ENCODE measurements at regions not wholly inside any gene's neighbourhood (a gene's known extent, or its start where the extent isn't known, plus 50 kb on each side); places are given as distances from the start of the nearest gene placed in this dataset.

DNA sequence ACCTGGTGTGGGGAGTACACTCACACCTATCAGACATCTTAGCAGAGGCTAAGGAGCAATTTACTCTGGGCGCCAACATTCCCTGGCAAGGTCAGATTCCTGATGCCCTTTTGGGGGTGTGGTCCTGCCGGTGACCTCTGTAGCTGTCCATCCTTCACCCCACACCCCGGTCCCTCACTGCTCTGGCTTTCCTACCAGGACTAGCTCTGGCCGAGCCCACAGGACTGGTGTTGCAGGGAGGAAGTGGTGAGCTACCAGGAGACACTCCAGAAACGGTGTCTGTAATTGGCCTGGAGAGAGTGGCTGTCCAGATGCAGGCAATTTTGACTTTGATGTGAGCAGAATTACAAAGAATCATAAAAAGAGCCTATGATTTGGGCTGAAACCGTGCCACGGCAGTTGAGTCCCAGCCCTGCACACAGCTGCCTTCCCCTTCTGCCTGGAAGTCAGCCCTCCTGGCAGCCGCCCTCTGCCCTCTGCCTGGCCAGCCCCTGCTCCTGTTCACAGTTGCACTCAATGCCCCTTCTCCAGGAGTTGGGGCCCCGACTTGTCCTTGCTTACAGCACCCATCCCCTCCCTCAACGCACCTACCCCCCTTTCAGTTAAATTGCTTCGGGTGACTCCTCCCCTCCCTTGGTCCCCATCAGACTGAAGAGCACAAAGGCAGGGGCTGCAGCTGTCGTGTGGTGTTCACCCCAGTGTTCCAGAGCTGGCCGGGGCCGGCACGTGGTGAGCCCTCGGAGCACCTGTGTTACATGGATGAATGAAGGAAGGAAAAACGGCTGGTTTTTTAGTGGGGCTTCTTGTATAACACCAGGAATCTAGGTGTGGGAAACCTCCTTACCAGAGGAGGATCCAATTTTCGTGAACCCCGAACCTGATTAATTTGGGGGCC lies 80.2 kb upstream of the TPM1 start:
- peaks cover 2% of the 10 kb centered on the region for H3K27me3 Mint-ChIP-seq (ENCODE audit: unreplicated experiment)
- no peak for DNase-seq
- TF ChIP-seq, protein P1, sequence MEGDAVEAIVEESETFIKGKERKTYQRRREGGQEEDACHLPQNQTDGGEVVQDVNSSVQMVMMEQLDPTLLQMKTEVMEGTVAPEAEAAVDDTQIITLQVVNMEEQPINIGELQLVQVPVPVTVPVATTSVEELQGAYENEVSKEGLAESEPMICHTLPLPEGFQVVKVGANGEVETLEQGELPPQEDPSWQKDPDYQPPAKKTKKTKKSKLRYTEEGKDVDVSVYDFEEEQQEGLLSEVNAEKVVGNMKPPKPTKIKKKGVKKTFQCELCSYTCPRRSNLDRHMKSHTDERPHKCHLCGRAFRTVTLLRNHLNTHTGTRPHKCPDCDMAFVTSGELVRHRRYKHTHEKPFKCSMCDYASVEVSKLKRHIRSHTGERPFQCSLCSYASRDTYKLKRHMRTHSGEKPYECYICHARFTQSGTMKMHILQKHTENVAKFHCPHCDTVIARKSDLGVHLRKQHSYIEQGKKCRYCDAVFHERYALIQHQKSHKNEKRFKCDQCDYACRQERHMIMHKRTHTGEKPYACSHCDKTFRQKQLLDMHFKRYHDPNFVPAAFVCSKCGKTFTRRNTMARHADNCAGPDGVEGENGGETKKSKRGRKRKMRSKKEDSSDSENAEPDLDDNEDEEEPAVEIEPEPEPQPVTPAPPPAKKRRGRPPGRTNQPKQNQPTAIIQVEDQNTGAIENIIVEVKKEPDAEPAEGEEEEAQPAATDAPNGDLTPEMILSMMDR (IDR thresholded peaks at IDR 0.05; ENCODE audit: partially characterized antibody, unreplicated experiment): no peak
- H3K9me3 Mint-ChIP-seq (ENCODE audit: unreplicated experiment): no peaks in the 10 kb centered on the region
- no peak overlapping the region for H3K27ac Mint-ChIP-seq (ENCODE audit: unreplicated experiment)
- no peaks in the 10 kb centered on the region for H3K4me1 Mint-ChIP-seq (ENCODE audit: low read depth, unreplicated experiment)
- no peak overlapping the region for H3K4me3 Mint-ChIP-seq (ENCODE audit: unreplicated experiment)
- no peaks in the 10 kb centered on the region for H3K36me3 Mint-ChIP-seq (ENCODE audit: unreplicated experiment)

DNA sequence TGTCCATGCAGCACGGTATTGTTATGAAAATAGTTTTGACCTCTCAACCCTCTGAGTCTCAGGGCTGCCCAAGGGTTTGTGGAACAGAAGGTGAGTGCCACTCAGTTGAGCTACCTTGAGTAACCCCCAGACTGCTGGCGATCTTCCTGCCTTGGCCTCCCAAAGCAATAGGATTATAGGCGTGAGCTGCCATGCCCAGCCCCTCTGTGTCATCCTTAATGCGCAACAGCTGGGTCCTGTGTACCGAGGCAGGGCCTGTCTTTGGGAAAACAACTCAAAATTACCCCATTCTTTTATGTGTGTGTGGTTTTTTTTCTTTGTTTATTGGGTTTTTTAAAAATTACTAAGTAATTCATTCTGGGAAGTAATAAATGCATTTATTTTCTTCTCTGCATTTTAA lies 78.3 kb upstream of the TPM1 start:
- no peak for DNase-seq
- TF ChIP-seq, protein P1 (IDR thresholded peaks at IDR 0.05; ENCODE audit: partially characterized antibody, unreplicated experiment): no peak
- no peaks in the 10 kb centered on the region for H3K36me3 Mint-ChIP-seq (ENCODE audit: unreplicated experiment)
- H3K27me3 Mint-ChIP-seq (ENCODE audit: unreplicated experiment): no peaks in the 10 kb centered on the region
- no peak overlapping the region for H3K27ac Mint-ChIP-seq (ENCODE audit: unreplicated experiment)
- H3K4me3 Mint-ChIP-seq (ENCODE audit: unreplicated experiment): no peak overlapping the region
- H3K4me1 Mint-ChIP-seq (ENCODE audit: low read depth, unreplicated experiment): no peaks in the 10 kb centered on the region
- H3K9me3 Mint-ChIP-seq (ENCODE audit: unreplicated experiment): no peaks in the 10 kb centered on the region

DNA sequence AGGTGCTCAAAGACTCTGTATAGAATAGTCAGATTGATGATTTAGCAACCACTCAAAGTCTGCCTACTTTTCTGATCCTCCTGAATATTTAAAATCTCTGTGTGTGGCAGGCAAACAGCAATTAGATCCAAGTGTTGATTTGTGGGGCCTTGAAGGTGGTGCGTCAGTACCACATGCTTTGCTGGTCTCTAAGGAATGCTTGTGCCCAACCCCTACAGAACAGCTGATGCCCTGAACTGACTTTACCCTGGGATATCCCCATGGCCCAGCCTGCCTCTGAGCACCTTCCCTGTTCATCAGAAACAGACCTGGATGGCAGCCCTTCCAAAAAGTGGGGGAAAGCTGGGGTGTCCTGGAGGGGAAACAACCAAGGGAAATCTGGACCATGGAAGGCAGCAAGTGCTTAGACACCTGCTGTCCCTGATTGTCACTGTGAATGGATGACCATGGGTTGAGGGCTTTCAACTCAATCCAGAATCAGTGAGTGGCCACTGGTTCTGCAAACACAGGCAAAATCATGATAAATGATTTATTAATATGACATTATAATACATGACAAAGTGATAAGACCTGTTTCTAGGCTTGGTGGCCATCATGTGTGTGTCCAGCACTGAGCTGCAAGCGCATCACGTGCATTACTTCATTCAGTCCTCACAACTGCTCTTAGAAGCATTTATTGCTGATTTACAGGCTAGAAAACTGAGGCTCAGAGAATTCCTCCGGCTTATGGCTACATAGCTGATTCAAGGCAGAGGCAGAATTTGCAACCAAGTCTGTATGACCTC lies 76.1 kb upstream of the TPM1 start:
- DNase-seq: no peak
- Mint-ChIP-seq H3K27me3 (ENCODE audit: unreplicated experiment) (no peaks in the 10 kb centered on the region), H3K4me3 (ENCODE audit: unreplicated experiment) (no peak overlapping the region), H3K27ac (ENCODE audit: unreplicated experiment) (no peak overlapping the region), H3K4me1 (ENCODE audit: low read depth, unreplicated experiment) (no peaks in the 10 kb centered on the region), H3K9me3 (ENCODE audit: unreplicated experiment) (no peaks in the 10 kb centered on the region), H3K36me3 (ENCODE audit: unreplicated experiment) (no peaks in the 10 kb centered on the region)
- TF ChIP-seq, protein P1 (IDR thresholded peaks at IDR 0.05; ENCODE audit: partially characterized antibody, unreplicated experiment): no peak

DNA sequence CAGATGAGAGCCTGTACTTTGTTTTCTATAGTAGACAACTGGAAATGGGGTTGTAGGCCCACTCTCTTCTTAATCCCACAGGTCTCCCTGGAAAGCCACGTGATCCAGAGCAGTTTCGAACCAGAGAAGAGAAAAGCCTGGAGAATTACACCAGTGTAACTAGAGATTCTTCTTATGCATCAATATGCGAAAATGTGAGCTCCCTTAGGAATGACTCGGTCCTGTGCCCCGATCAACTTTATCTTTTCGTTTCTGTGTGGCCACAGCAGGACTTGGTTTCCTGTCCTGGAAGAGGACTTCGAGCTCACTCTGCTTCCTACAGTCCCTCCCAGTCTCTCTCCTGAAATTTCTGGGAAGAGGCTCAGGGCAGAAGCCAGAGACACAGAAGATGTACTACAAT lies 73.8 kb upstream of the TPM1 start:
- no peak overlapping the region for H3K27ac Mint-ChIP-seq (ENCODE audit: unreplicated experiment)
- TF ChIP-seq, protein P1 (IDR thresholded peaks at IDR 0.05; ENCODE audit: partially characterized antibody, unreplicated experiment): no peak
- H3K27me3 Mint-ChIP-seq (ENCODE audit: unreplicated experiment): no peaks in the 10 kb centered on the region
- DNase-seq: no peak
- no peak overlapping the region for H3K4me3 Mint-ChIP-seq (ENCODE audit: unreplicated experiment)
- H3K36me3 Mint-ChIP-seq (ENCODE audit: unreplicated experiment): no peaks in the 10 kb centered on the region
- no peaks in the 10 kb centered on the region for H3K9me3 Mint-ChIP-seq (ENCODE audit: unreplicated experiment)
- no peaks in the 10 kb centered on the region for H3K4me1 Mint-ChIP-seq (ENCODE audit: low read depth, unreplicated experiment)

Measured in glutamatergic neuron (in vitro differentiated cells).